CD4-positive, alpha-beta T cell treated with Interleukin-6 at 100 ng/mL for 8 hours (primary cell): ENCODE measurements at regions not wholly inside any gene's neighbourhood (a gene's known extent, or its start where the extent isn't known, plus 50 kb on each side); places are given as distances from the start of the nearest gene placed in this dataset.

ENCODE experiments used
- DNase-seq: peaks from one replicate; pipeline ENCODE4 v3.0.0-alpha.2; 2020; ENCODE audit warnings: mixed read lengths, low spot score

- no peak for DNase-seq
These were observed 561.1 kb downstream of the EFNB2 start for GRCh38 chr13:105974380-105974779.

GRCh38 chr13:105972811-105973590 lies 562.5 kb downstream of the EFNB2 start:
- no peak for DNase-seq

- no peak for DNase-seq
These were observed 563.1 kb downstream of the EFNB2 start for GRCh38 chr13:105972306-105972721.

- no peak for DNase-seq
These were observed 563.7 kb downstream of the EFNB2 start for GRCh38 chr13:105971738-105972137.

- no peak for DNase-seq
These were observed 564.1 kb downstream of the EFNB2 start for GRCh38 chr13:105971312-105971711.

- no peak for DNase-seq
These were observed 565.7 kb downstream of the EFNB2 start for GRCh38 chr13:105969761-105970160.

- DNase-seq = no peak
These were observed 569.6 kb downstream of the EFNB2 start for GRCh38 chr13:105965910-105966309.

GRCh38 chr13:105962080-105962479 lies 573.4 kb downstream of the EFNB2 start:
- no peak for DNase-seq

GRCh38 chr13:105961438-105961837 lies 574.0 kb downstream of the EFNB2 start:
- DNase-seq = no peak

- no peak for DNase-seq
These were observed 575.1 kb downstream of the EFNB2 start for GRCh38 chr13:105960326-105960725.

GRCh38 chr13:105959876-105960275 lies 575.6 kb downstream of the EFNB2 start:
- no peak for DNase-seq

- DNase-seq = no peak
These were observed 577.6 kb downstream of the EFNB2 start for GRCh38 chr13:105957769-105958438.

GRCh38 chr13:105956921-105957320 lies 578.5 kb downstream of the EFNB2 start:
- no peak for DNase-seq

- DNase-seq = no peak
These were observed 582.5 kb downstream of the EFNB2 start for GRCh38 chr13:105952973-105953290.

- DNase-seq = no peak
These were observed 583.1 kb downstream of the EFNB2 start for GRCh38 chr13:105952233-105952972.

GRCh38 chr13:105948143-105948542 lies 587.3 kb downstream of the EFNB2 start:
- no peak for DNase-seq

- no peak for DNase-seq
These were observed 594.6 kb downstream of the EFNB2 start for GRCh38 chr13:105940882-105941281.

- no peak for DNase-seq
These were observed 598.0 kb downstream of the EFNB2 start for GRCh38 chr13:105937451-105937850.

- DNase-seq = no peak
These were observed 598.6 kb downstream of the EFNB2 start for GRCh38 chr13:105936816-105937215.

- DNase-seq = no peak
These were observed 606.0 kb downstream of the EFNB2 start for GRCh38 chr13:105929505-105929904.

- DNase-seq = no peak
These were observed 606.6 kb downstream of the EFNB2 start for GRCh38 chr13:105928901-105929300.

GRCh38 chr13:105928048-105928447 lies 607.4 kb downstream of the EFNB2 start:
- DNase-seq = no peak

- no peak for DNase-seq
These were observed 610.0 kb downstream of the EFNB2 start for GRCh38 chr13:105925496-105925895.
